ENCODE measurements at regions not wholly inside any gene's neighbourhood (a gene's known extent, or its start where the extent isn't known, plus 50 kb on each side); places are given as distances from the start of the nearest gene placed in this dataset.

DNA sequence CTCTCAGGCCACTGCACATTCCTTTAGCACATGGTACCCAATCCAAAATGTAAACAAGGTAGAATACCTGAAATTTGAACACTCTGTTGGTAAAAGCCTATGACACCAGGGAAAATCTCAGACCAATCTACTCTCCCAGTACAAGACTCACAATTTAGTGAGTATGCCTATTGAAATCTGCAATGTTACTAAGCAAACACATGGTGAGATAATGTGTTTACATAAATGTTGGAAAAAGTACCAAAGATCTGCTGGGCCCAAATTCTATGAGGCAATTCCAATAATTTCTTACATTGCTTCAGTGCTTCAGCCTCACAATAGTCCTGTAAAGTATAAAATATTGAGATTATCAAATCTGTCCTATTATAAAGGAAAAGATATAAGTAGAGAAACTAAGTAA is 536.1 kb downstream of the PYDC2 start:
- TF ChIP-seq POLR2A (IDR thresholded peaks at IDR 0.05), result no peak
- TF ChIP-seq, protein P1, sequence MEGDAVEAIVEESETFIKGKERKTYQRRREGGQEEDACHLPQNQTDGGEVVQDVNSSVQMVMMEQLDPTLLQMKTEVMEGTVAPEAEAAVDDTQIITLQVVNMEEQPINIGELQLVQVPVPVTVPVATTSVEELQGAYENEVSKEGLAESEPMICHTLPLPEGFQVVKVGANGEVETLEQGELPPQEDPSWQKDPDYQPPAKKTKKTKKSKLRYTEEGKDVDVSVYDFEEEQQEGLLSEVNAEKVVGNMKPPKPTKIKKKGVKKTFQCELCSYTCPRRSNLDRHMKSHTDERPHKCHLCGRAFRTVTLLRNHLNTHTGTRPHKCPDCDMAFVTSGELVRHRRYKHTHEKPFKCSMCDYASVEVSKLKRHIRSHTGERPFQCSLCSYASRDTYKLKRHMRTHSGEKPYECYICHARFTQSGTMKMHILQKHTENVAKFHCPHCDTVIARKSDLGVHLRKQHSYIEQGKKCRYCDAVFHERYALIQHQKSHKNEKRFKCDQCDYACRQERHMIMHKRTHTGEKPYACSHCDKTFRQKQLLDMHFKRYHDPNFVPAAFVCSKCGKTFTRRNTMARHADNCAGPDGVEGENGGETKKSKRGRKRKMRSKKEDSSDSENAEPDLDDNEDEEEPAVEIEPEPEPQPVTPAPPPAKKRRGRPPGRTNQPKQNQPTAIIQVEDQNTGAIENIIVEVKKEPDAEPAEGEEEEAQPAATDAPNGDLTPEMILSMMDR (IDR thresholded peaks at IDR 0.05 in 8 of 11, conservative IDR thresholded peaks at IDR 0.05 in 3 of 11), result no peak

Data from spleen (tissue), 7 donors.